Immature natural killer cell (primary cell): ENCODE measurements at regions not wholly inside any gene's neighbourhood (a gene's known extent, or its start where the extent isn't known, plus 50 kb on each side); places are given as distances from the start of the nearest gene placed in this dataset.
"Not testable (repeated sequence)": the region's sequence is repeated elsewhere in the genome, so short reads cannot be mapped to it uniquely, and the experiment has no call there.

ENCODE experiments used
- DNase-seq, 3 donors: peaks; one replicate each; pipeline ENCODE4 v3.0.0; 2022; ENCODE audit warnings: mixed read lengths in 1 of 3
- H3K27ac Mint-ChIP-seq, 6 donors: one replicate each; pipeline ENCODE4 v1.8.0; 2020; ENCODE audit warnings: mixed read lengths in 6 of 6, mild to moderate bottlenecking in 5 of 6, inconsistent platforms in 4 of 6, moderate library complexity in 3 of 6
- H3K27me3 Mint-ChIP-seq, 3 donors: one replicate each; pipeline ENCODE4 v1.8.0; 2020 to 2021; ENCODE audit warnings: low read depth in 3 of 3, mild to moderate bottlenecking in 3 of 3, mixed read lengths in 3 of 3, moderate library complexity in 3 of 3, inconsistent platforms in 1 of 3
- H3K36me3 Mint-ChIP-seq, 3 donors: one replicate each; pipeline ENCODE4 v1.8.0; 2020; ENCODE audit warnings: mixed read lengths in 3 of 3, inconsistent platforms in 2 of 3, mild to moderate bottlenecking in 2 of 3
- H3K4me1 Mint-ChIP-seq, 2 donors: one replicate each; pipeline ENCODE4 v1.8.0; 2020; ENCODE audit warnings: inconsistent platforms in 2 of 2, mild to moderate bottlenecking in 2 of 2, mixed read lengths in 2 of 2, moderate library complexity in 1 of 2
- H3K4me3 Mint-ChIP-seq, 5 donors: one replicate each; pipeline ENCODE4 v1.8.0; 2020; ENCODE audit warnings: mild to moderate bottlenecking in 5 of 5, mixed read lengths in 5 of 5, inconsistent platforms in 3 of 5, moderate library complexity in 3 of 5
- H3K9me3 Mint-ChIP-seq, 6 donors: one replicate each; pipeline ENCODE4 v1.8.0; 2020; ENCODE audit warnings: mild to moderate bottlenecking in 6 of 6, mixed read lengths in 6 of 6, inconsistent platforms in 4 of 6, moderate library complexity in 3 of 6

GRCh38 chr18:55981712-55982475 lies 393.9 kb upstream of the TCF4 start:
- H3K27me3 Mint-ChIP-seq: peaks cover 1 to 3% (median 2%) of the 10 kb centered on the region in 3 donors
- no peak for DNase-seq
- no peak overlapping the region for H3K27ac Mint-ChIP-seq
- H3K36me3 Mint-ChIP-seq: no peaks in the 10 kb centered on the region
- no peaks in the 10 kb centered on the region for H3K4me1 Mint-ChIP-seq
- no peak overlapping the region for H3K4me3 Mint-ChIP-seq
- peaks cover 0 to 9% (median 5%) of the 10 kb centered on the region in 6 donors for H3K9me3 Mint-ChIP-seq

GRCh38 chr18:55974521-55974920 lies 386.5 kb upstream of the TCF4 start:
- no peak overlapping the region for H3K4me3 Mint-ChIP-seq
- no peaks in the 10 kb centered on the region for H3K36me3 Mint-ChIP-seq
- DNase-seq: no peak
- H3K27me3 Mint-ChIP-seq: peaks cover 0 to 2% (median 0%) of the 10 kb centered on the region in 3 donors
- peaks cover 0 to 8% (median 0%) of the 10 kb centered on the region in 6 donors for H3K9me3 Mint-ChIP-seq
- peaks cover 7 to 20% of the 10 kb centered on the region in 2 donors for H3K4me1 Mint-ChIP-seq
- no peak overlapping the region for H3K27ac Mint-ChIP-seq

DNA sequence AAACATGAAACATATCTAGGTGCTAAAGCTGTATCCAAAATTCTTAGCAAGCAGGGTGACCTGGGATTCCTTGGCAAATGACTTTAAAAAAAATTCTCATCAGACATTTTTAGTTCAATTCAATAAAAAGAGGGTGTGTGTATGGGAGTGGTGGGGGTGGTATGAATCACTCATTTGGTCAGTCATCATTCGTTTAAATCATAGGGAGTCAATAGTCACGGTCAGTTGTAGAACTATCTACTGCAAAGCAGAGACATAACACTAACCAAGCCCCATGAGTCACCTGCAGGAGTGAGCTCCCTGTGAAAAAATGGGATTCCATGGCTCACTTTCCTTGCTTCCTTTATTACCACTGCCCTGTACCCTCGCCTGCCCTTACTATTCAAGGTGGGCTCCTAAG lies 380.6 kb upstream of the TCF4 start:
- DNase-seq: no peak
- H3K27ac Mint-ChIP-seq: no peak overlapping the region
- H3K9me3 Mint-ChIP-seq: peaks cover 0 to 8% (median 0%) of the 10 kb centered on the region in 6 donors
- H3K27me3 Mint-ChIP-seq: peaks cover 0 to 2% (median 0%) of the 10 kb centered on the region in 3 donors
- no peaks in the 10 kb centered on the region for H3K36me3 Mint-ChIP-seq
- H3K4me3 Mint-ChIP-seq: no peak overlapping the region
- H3K4me1 Mint-ChIP-seq: peaks cover 8 to 27% of the 10 kb centered on the region in 2 donors

DNA sequence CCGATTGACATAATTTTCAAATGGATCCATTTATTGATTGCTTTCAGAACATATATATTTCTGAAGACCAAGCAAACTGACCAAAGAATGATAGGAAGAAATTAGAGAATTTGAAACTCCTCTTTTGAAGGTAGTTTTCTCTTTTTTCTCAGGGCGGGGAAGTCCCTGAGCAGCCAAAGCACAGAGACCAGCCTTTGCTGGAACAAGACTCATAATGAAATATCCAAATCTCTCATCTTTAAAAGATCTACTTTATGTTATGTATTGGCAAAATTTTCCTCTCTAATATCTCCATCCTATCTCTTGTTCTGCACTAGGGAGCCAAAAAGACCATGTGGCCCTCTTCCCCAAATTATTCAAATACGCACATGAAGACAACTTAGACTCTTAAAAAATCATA lies 379.0 kb upstream of the TCF4 start:
- H3K4me1 Mint-ChIP-seq: peaks cover 8 to 27% of the 10 kb centered on the region in 2 donors
- peaks cover 0 to 3% (median 2%) of the 10 kb centered on the region in 3 donors for H3K27me3 Mint-ChIP-seq
- peaks cover 0 to 8% (median under 1%) of the 10 kb centered on the region in 6 donors for H3K9me3 Mint-ChIP-seq
- no peak overlapping the region for H3K27ac Mint-ChIP-seq
- DNase-seq: no peak
- H3K4me3 Mint-ChIP-seq: no peak overlapping the region
- no peaks in the 10 kb centered on the region for H3K36me3 Mint-ChIP-seq

GRCh38 chr18:55964171-55964570 lies 376.2 kb upstream of the TCF4 start:
- Mint-ChIP-seq H3K27me3 (peaks cover 0 to 3% (median 0%) of the 10 kb centered on the region in 3 donors), H3K36me3 (no peaks in the 10 kb centered on the region), H3K9me3 (peaks cover 0 to 4% (median under 1%) of the 10 kb centered on the region in 6 donors), H3K4me1 (peaks cover 2 to 4% of the 10 kb centered on the region in 2 donors), H3K4me3 (no peak overlapping the region), H3K27ac (no peak overlapping the region)
- no peak for DNase-seq

GRCh38 chr18:55953326-55953725 lies 365.3 kb upstream of the TCF4 start:
- Mint-ChIP-seq H3K27ac (no peak overlapping the region), H3K4me3 (no peak overlapping the region), H3K4me1 (no peaks in the 10 kb centered on the region)

DNA sequence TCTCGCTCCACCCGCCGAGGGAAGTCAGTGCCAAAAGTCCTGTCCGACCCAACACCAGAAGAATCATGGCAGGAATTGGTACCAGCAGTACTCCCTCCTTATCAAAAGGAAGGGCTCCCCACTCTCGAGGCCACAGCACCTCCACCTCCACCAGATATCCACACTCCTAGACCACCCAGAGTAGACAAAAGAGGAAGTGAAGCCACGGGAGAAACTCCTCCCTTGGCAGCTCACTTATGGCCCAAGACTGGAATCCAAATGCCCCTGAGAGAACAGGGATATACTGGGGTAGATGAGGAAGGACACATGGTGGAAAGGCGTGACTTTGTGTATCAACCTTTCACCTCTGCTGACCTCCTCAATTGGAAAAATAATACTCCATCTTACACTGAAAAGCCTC lies 363.7 kb upstream of the TCF4 start:
- not testable (repeated sequence) for H3K9me3 Mint-ChIP-seq, DNase-seq, H3K4me1 Mint-ChIP-seq, H3K36me3 Mint-ChIP-seq, H3K4me3 Mint-ChIP-seq, H3K27ac Mint-ChIP-seq, H3K27me3 Mint-ChIP-seq

More at GRCh38 chr18:55953326-55953725, 365.3 kb upstream of the TCF4 start:
- peaks cover 0 to 2% (median 2%) of the 10 kb centered on the region in 3 donors for H3K27me3 Mint-ChIP-seq
- H3K36me3 Mint-ChIP-seq: no peaks in the 10 kb centered on the region
- peaks cover 0 to 8% (median 4%) of the 10 kb centered on the region in 6 donors for H3K9me3 Mint-ChIP-seq
- no peak for DNase-seq

GRCh38 chr18:55950379-55951166 lies 362.6 kb upstream of the TCF4 start:
- H3K27ac Mint-ChIP-seq: no peak overlapping the region
- H3K9me3 Mint-ChIP-seq: peaks cover under 1 to 13% (median 3%) of the 10 kb centered on the region in 6 donors
- no peak for DNase-seq
- no peaks in the 10 kb centered on the region for H3K36me3 Mint-ChIP-seq
- no peak overlapping the region for H3K4me3 Mint-ChIP-seq
- no peaks in the 10 kb centered on the region for H3K4me1 Mint-ChIP-seq
- H3K27me3 Mint-ChIP-seq: peaks cover 0 to 7% (median 0%) of the 10 kb centered on the region in 3 donors

- no peaks in the 10 kb centered on the region for H3K4me1 Mint-ChIP-seq
- H3K36me3 Mint-ChIP-seq: no peaks in the 10 kb centered on the region
- H3K4me3 Mint-ChIP-seq: no peak overlapping the region
- no peak overlapping the region for H3K27ac Mint-ChIP-seq
- DNase-seq: no peak
- H3K9me3 Mint-ChIP-seq: peaks cover 3 to 26% (median 9%) of the 10 kb centered on the region in 6 donors
- H3K27me3 Mint-ChIP-seq: peaks cover 0 to 2% (median 0%) of the 10 kb centered on the region in 3 donors
Observed at GRCh38 chr18:55934821-55935220, 346.8 kb upstream of the TCF4 start.

DNA sequence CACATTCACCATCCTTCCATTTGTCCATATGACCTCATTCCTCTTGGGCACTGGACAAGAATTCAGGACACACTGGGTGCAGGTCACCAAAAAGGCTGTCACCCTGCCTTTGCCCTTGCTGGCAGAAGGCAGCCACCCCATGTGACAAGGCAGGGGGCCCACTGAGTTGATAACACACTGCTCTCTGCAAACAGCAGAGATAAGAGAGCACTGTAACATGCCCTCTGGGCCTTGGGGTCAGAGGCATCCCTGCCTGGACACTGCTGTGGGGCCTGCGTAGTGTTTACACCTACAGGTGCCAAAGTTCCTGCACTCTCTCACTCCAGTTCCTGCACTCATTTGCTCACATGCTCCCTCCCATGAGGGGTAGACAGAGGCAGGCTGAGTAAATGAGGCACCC lies 344.7 kb upstream of the TCF4 start:
- Mint-ChIP-seq H3K27ac (no peak overlapping the region), H3K9me3 (peaks cover 0 to 17% (median 7%) of the 10 kb centered on the region in 6 donors), H3K36me3 (no peaks in the 10 kb centered on the region), H3K27me3 (peaks cover 0 to 2% (median 0%) of the 10 kb centered on the region in 3 donors), H3K4me1 (no peaks in the 10 kb centered on the region), H3K4me3 (no peak overlapping the region)
- no peak for DNase-seq

- H3K36me3 Mint-ChIP-seq: no peaks in the 10 kb centered on the region
- no peaks in the 10 kb centered on the region for H3K27me3 Mint-ChIP-seq
- no peak overlapping the region for H3K27ac Mint-ChIP-seq
- H3K9me3 Mint-ChIP-seq: peaks cover 0 to 9% (median 0%) of the 10 kb centered on the region in 6 donors
- no peak for DNase-seq
- no peaks in the 10 kb centered on the region for H3K4me1 Mint-ChIP-seq
- H3K4me3 Mint-ChIP-seq: no peak overlapping the region
Observed at GRCh38 chr18:55927831-55928230, 339.8 kb upstream of the TCF4 start.

DNA sequence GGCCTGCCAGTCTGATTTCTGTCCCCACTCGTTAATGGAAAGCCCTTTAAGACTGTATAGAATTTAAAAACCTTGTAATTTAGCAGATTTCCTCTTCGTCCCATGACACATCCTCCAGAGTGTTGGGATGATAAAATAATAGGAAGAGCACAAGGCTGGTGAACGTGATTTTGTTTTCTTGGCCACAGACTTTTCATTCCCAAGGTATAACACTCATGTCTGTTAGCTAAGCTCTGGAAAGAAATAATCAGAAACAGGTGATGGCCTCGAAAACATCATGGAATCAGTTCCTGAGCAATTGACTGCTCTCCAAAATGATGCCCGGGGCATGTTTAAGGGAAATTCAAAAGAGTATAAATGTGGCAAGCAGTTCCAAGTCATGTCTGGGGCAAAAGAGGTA lies 337.8 kb upstream of the TCF4 start:
- no peaks in the 10 kb centered on the region for H3K36me3 Mint-ChIP-seq
- no peak overlapping the region for H3K4me3 Mint-ChIP-seq
- H3K27ac Mint-ChIP-seq: no peak overlapping the region
- peaks cover 0 to 4% (median 0%) of the 10 kb centered on the region in 6 donors for H3K9me3 Mint-ChIP-seq
- no peak for DNase-seq
- peaks cover 0 to 2% (median 0%) of the 10 kb centered on the region in 3 donors for H3K27me3 Mint-ChIP-seq
- no peaks in the 10 kb centered on the region for H3K4me1 Mint-ChIP-seq

GRCh38 chr18:55920063-55920462 lies 332.1 kb upstream of the TCF4 start:
- Mint-ChIP-seq H3K36me3 (no peaks in the 10 kb centered on the region), H3K9me3 (peaks cover 0 to 14% (median 3%) of the 10 kb centered on the region in 6 donors), H3K27ac (no peak overlapping the region), H3K4me3 (no peak overlapping the region), H3K27me3 (peaks cover 0 to 2% (median 0%) of the 10 kb centered on the region in 3 donors), H3K4me1 (no peaks in the 10 kb centered on the region)
- DNase-seq: no peak

GRCh38 chr18:55918444-55918843 lies 330.5 kb upstream of the TCF4 start:
- Mint-ChIP-seq H3K27ac (no peak overlapping the region), H3K4me3 (no peak overlapping the region)
- DNase-seq: no peak

More at GRCh38 chr18:55918444-55918843, 330.5 kb upstream of the TCF4 start:
- H3K36me3 Mint-ChIP-seq: no peaks in the 10 kb centered on the region
- H3K27me3 Mint-ChIP-seq: peaks cover 0 to 3% (median 0%) of the 10 kb centered on the region in 3 donors
- H3K4me1 Mint-ChIP-seq: no peaks in the 10 kb centered on the region
- peaks cover 0 to 19% (median 3%) of the 10 kb centered on the region in 6 donors for H3K9me3 Mint-ChIP-seq
